CD4-positive, CD25-positive, alpha-beta regulatory T cell (primary cell): ENCODE measurements at regions not wholly inside any gene's neighbourhood (a gene's known extent, or its start where the extent isn't known, plus 50 kb on each side); places are given as distances from the start of the nearest gene placed in this dataset.
"Not testable (repeated sequence)": the region's sequence is repeated elsewhere in the genome, so short reads cannot be mapped to it uniquely, and the experiment has no call there.

Source experiments
- ATAC-seq, 2 donors: fragments of 150-1000 bp; cut with Tn5 transposase; one replicate each; pipeline ENCODE4 v1.10.0; 2021; ENCODE audit warnings: low read depth in 2 of 2, moderate number of reproducible peaks in 2 of 2, moderate library complexity in 1 of 2
- DNase-seq, 3 donors: peaks; one replicate each; pipeline versions ENCODE4 v3.0.0 to v3.0.0-alpha.2; 2012 to 2022; ENCODE audit warnings: mixed read lengths in 1 of 3
- H3K27ac ChIP-seq: one replicate; pipeline ENCODE4 v1.7.0; 2013; ENCODE audit warnings: mild to moderate bottlenecking, low read length; ENCODE audit not compliant: insufficient read depth, poor library complexity, severe bottlenecking
- H3K27me3 ChIP-seq: one replicate; pipeline ENCODE4 v1.7.0; 2013; ENCODE audit warnings: low read length; ENCODE audit not compliant: control insufficient read depth, insufficient read depth
- H3K36me3 ChIP-seq: one replicate; pipeline ENCODE4 v1.7.0; 2013; ENCODE audit warnings: mild to moderate bottlenecking, low read length, moderate library complexity; ENCODE audit not compliant: control insufficient read depth, insufficient read depth
- H3K4me1 ChIP-seq: 2 replicates; pipeline ENCODE4 v1.7.0; 2013; ENCODE audit warnings: mild to moderate bottlenecking, low read length; ENCODE audit not compliant: insufficient read depth, control insufficient read depth, poor library complexity, severe bottlenecking
- H3K4me3 ChIP-seq: one replicate; pipeline ENCODE4 v1.7.0; 2013; ENCODE audit warnings: low read depth, mild to moderate bottlenecking, low read length, moderate library complexity
- H3K9me3 ChIP-seq, 2 experiments: 1 replicate in 1 of 2; 2 replicates in 1 of 2; pipeline ENCODE4 v1.7.0; 2013; ENCODE audit warnings: low read length in 2 of 2, mild to moderate bottlenecking in 1 of 2, moderate library complexity in 1 of 2; ENCODE audit not compliant: control insufficient read depth in 2 of 2
- H3K27ac Mint-ChIP-seq, 3 donors: one replicate each; pipeline ENCODE4 v1.8.0; 2020 to 2022; ENCODE audit warnings: mild to moderate bottlenecking in 3 of 3, mixed read lengths in 3 of 3, moderate library complexity in 2 of 3
- H3K27me3 Mint-ChIP-seq: one replicate; pipeline ENCODE4 v1.8.0; 2022; ENCODE audit warnings: mild to moderate bottlenecking, mixed read lengths
- H3K36me3 Mint-ChIP-seq: one replicate; pipeline ENCODE4 v1.8.0; 2020; ENCODE audit warnings: mixed read lengths
- H3K4me1 Mint-ChIP-seq, 4 donors: one replicate each; pipeline ENCODE4 v1.8.0; 2020 to 2022; ENCODE audit warnings: mixed read lengths in 4 of 4, mild to moderate bottlenecking in 1 of 4
- H3K4me3 Mint-ChIP-seq, 4 donors: one replicate each; pipeline ENCODE4 v1.8.0; 2020 to 2022; ENCODE audit warnings: mild to moderate bottlenecking in 4 of 4, mixed read lengths in 4 of 4, moderate library complexity in 3 of 4
- H3K9me3 Mint-ChIP-seq, 7 donors: one replicate each; pipeline ENCODE4 v1.8.0; 2020 to 2022; ENCODE audit warnings: mixed read lengths in 7 of 7, mild to moderate bottlenecking in 3 of 7, moderate library complexity in 2 of 7

DNA sequence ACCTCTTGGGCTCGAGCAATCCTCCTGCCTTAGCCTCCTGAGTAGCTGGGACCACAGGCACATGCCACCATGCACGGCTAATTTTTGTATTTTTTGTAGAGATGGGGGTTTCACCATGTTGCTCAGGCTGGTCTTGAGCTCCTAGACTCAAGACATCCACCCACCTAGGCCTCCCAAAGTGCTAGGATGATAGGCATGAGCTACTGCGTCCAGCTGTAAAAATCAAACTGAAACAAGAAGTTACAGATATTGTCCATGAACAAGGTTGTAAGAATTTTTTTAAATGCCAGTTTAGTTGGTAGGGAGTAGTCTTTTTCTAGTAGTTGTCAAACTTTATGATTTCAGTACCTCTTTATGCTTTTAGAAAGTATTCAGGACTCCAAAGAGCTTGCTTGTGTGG lies 424.4 kb upstream of the PMFBP1 start:
- no peaks in the 10 kb centered on the region for H3K27me3 ChIP-seq
- ATAC-seq: no peak
- no peaks in the 10 kb centered on the region for H3K9me3 ChIP-seq
- H3K36me3 ChIP-seq: no peaks in the 10 kb centered on the region
- Mint-ChIP-seq H3K9me3 (peaks cover 0 to 6% (median 0%) of the 10 kb centered on the region in 7 donors), H3K4me3 (no peak overlapping the region), H3K4me1 (peaks cover 0 to 5% (median 0%) of the 10 kb centered on the region in 4 donors), H3K36me3 (no peaks in the 10 kb centered on the region), H3K27ac (no peak overlapping the region), H3K27me3 (no peaks in the 10 kb centered on the region)
- H3K4me3 ChIP-seq: no peak overlapping the region
- H3K4me1 ChIP-seq: no peaks in the 10 kb centered on the region
- no peak overlapping the region for H3K27ac ChIP-seq
- DNase-seq: no peak

- Histone ChIP-seq H3K4me3 (no peak overlapping the region), H3K27me3 (no peaks in the 10 kb centered on the region), H3K4me1 (no peaks in the 10 kb centered on the region), H3K36me3 (no peaks in the 10 kb centered on the region), H3K9me3 (no peaks in the 10 kb centered on the region), H3K27ac (no peak overlapping the region)
- DNase-seq (no peak), ATAC-seq (no peak)
- Mint-ChIP-seq H3K4me3 (no peak overlapping the region), H3K27ac (peak overlapping the region in 1 of 3 donors; percentile 62), H3K27me3 (no peaks in the 10 kb centered on the region), H3K36me3 (no peaks in the 10 kb centered on the region), H3K9me3 (no peaks in the 10 kb centered on the region), H3K4me1 (peaks cover 0 to 5% (median 0%) of the 10 kb centered on the region in 4 donors)
These were observed 418.4 kb upstream of the PMFBP1 start for GRCh38 chr16:72590151-72590937.

DNA sequence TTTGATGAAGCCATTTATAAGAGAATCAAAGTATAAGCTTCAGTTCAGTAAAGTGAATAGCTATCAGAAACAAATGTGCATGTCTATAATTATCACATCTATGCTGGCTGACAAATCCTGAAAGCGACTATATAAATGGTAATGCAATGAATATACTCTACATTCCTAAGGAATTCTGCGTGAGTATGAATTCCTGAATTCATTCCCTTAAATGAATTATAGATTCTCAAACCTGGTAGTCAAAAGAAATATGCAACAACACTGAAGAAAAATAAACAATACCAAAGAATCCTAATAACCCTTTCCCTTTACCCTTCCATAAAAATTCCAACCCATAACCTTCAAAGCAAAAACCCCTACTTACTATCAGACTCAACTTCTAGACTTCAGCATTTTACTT lies 416.6 kb upstream of the PMFBP1 start:
- no peaks in the 10 kb centered on the region for H3K36me3 ChIP-seq
- no peak for DNase-seq
- H3K9me3 ChIP-seq: no peaks in the 10 kb centered on the region
- H3K27ac ChIP-seq: no peak overlapping the region
- H3K27ac Mint-ChIP-seq: no peak overlapping the region
- peaks cover 0 to 5% (median 0%) of the 10 kb centered on the region in 4 donors for H3K4me1 Mint-ChIP-seq
- no peaks in the 10 kb centered on the region for H3K4me1 ChIP-seq
- no peaks in the 10 kb centered on the region for H3K27me3 Mint-ChIP-seq
- H3K4me3 Mint-ChIP-seq: no peak overlapping the region
- H3K9me3 Mint-ChIP-seq: peaks cover 0 to under 1% (median 0%) of the 10 kb centered on the region in 7 donors
- no peak for ATAC-seq
- H3K27me3 ChIP-seq: no peaks in the 10 kb centered on the region
- H3K36me3 Mint-ChIP-seq: no peaks in the 10 kb centered on the region
- no peak overlapping the region for H3K4me3 ChIP-seq

GRCh38 chr16:72578061-72578460 lies 406.1 kb upstream of the PMFBP1 start:
- not testable (repeated sequence) for H3K27me3 ChIP-seq, H3K27ac Mint-ChIP-seq, H3K4me3 ChIP-seq, H3K9me3 Mint-ChIP-seq, DNase-seq, H3K4me3 Mint-ChIP-seq, ATAC-seq, H3K36me3 Mint-ChIP-seq, H3K27ac ChIP-seq, H3K27me3 Mint-ChIP-seq, H3K4me1 Mint-ChIP-seq, H3K9me3 ChIP-seq, H3K4me1 ChIP-seq, H3K36me3 ChIP-seq

GRCh38 chr16:72576189-72576588 lies 404.2 kb upstream of the PMFBP1 start:
- no peaks in the 10 kb centered on the region for H3K36me3 Mint-ChIP-seq
- Histone ChIP-seq H3K27me3 (no peaks in the 10 kb centered on the region), H3K4me1 (no peaks in the 10 kb centered on the region), H3K36me3 (no peaks in the 10 kb centered on the region), H3K9me3 (no peaks in the 10 kb centered on the region), H3K27ac (no peak overlapping the region), H3K4me3 (no peak overlapping the region)
- DNase-seq (no peak), ATAC-seq (no peak)
- no peak overlapping the region for H3K4me3 Mint-ChIP-seq
- peaks cover 0 to 5% (median 2%) of the 10 kb centered on the region in 7 donors for H3K9me3 Mint-ChIP-seq
- no peaks in the 10 kb centered on the region for H3K4me1 Mint-ChIP-seq
- no peak overlapping the region for H3K27ac Mint-ChIP-seq
- H3K27me3 Mint-ChIP-seq: no peaks in the 10 kb centered on the region

DNA sequence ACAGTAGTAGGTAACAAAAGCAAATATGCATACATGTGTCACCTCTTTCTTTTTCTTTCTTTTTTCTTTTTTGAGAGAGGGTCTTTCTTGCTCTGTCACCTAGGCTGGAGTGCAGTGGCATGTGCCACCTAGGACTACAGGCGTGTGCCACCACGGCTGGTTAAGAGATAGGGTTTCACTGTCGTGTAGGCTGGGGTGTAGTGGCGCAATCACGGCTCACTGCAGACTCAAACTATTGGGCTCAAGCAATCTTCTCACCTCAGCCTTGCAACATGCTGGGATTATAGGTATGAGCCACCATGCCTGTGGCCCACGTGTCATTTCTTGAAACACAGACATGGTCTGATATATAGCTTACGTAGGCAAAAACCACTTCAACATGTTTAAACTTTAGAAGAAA lies 397.7 kb upstream of the PMFBP1 start:
- no peak overlapping the region for H3K27ac ChIP-seq
- H3K4me1 ChIP-seq: no peaks in the 10 kb centered on the region
- Mint-ChIP-seq H3K4me3 (no peak overlapping the region), H3K27me3 (no peaks in the 10 kb centered on the region), H3K4me1 (no peaks in the 10 kb centered on the region), H3K36me3 (no peaks in the 10 kb centered on the region), H3K9me3 (peaks cover 0 to 6% (median 0%) of the 10 kb centered on the region in 7 donors), H3K27ac (no peak overlapping the region)
- H3K27me3 ChIP-seq: no peaks in the 10 kb centered on the region
- no peaks in the 10 kb centered on the region for H3K36me3 ChIP-seq
- H3K4me3 ChIP-seq: no peak overlapping the region
- H3K9me3 ChIP-seq: no peaks in the 10 kb centered on the region
- DNase-seq (no peak), ATAC-seq (no peak)

DNA sequence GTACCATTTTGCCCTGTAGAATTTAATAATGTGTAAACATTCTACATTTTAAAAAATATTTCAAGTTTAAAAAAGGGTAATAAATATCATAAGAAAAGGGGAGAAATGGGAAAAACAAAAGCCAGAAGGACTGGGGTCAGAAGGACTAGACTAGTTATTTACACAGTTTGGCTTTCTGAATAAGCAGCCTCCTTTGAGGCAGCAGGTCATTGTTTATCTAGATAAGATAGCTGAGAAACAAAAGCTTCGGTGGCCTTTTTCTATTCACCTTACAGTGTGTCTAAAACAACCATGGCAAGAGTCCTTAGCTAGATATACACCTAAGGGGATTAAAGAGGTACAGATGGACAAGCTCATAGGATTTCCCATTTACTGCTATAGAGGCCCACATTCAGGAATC lies 396.5 kb upstream of the PMFBP1 start:
- no peaks in the 10 kb centered on the region for H3K27me3 Mint-ChIP-seq
- Histone ChIP-seq H3K27me3 (no peaks in the 10 kb centered on the region), H3K4me1 (no peaks in the 10 kb centered on the region), H3K36me3 (no peaks in the 10 kb centered on the region), H3K4me3 (no peak overlapping the region), H3K27ac (no peak overlapping the region), H3K9me3 (no peaks in the 10 kb centered on the region)
- H3K27ac Mint-ChIP-seq: no peak overlapping the region
- no peaks in the 10 kb centered on the region for H3K36me3 Mint-ChIP-seq
- no peak overlapping the region for H3K4me3 Mint-ChIP-seq
- peaks cover 0 to 1% (median 0%) of the 10 kb centered on the region in 7 donors for H3K9me3 Mint-ChIP-seq
- H3K4me1 Mint-ChIP-seq: no peaks in the 10 kb centered on the region
- ATAC-seq: no peak
- DNase-seq: no peak

- Histone ChIP-seq H3K4me3 (no peak overlapping the region), H3K4me1 (no peaks in the 10 kb centered on the region), H3K36me3 (no peaks in the 10 kb centered on the region), H3K27ac (no peak overlapping the region), H3K9me3 (no peaks in the 10 kb centered on the region), H3K27me3 (no peaks in the 10 kb centered on the region)
- no peaks in the 10 kb centered on the region for H3K4me1 Mint-ChIP-seq
- H3K27me3 Mint-ChIP-seq: no peaks in the 10 kb centered on the region
- peaks cover 0 to 1% (median 0%) of the 10 kb centered on the region in 7 donors for H3K9me3 Mint-ChIP-seq
- no peak overlapping the region for H3K27ac Mint-ChIP-seq
- ATAC-seq: no peak
- no peaks in the 10 kb centered on the region for H3K36me3 Mint-ChIP-seq
- no peak for DNase-seq
- H3K4me3 Mint-ChIP-seq: no peak overlapping the region
These were observed 394.2 kb upstream of the PMFBP1 start for GRCh38 chr16:72566174-72566573.
